ENCODE measurements at regions not wholly inside any gene's neighbourhood (a gene's known extent, or its start where the extent isn't known, plus 50 kb on each side); places are given as distances from the start of the nearest gene placed in this dataset.
"Not testable (repeated sequence)": the region's sequence is repeated elsewhere in the genome, so short reads cannot be mapped to it uniquely, and the experiment has no call there.

DNA sequence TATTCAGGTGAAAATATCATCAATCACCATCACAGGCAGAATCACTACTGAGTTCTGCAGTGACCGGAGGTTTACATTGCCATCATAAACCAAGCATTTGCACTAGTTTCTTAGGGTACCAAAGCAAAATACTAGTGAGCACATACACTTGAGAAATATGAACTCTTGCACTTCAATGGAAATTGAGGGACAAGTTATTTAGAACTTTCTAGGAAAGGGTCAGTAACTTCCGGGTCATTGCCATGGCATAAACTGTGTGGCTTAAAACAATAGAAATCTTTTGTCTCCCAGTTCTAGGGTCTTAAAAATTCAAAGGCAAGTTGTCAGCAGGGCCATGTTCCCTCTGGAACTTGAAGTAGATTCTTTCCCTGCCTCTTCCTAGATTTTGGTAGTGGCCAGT lies 197.5 kb downstream of the ZC3H11B start:
- no peak for DNase-seq (ENCODE audit: low spot score)
- intact Hi-C loops (cut with DNase I): no loop called here

DNA sequence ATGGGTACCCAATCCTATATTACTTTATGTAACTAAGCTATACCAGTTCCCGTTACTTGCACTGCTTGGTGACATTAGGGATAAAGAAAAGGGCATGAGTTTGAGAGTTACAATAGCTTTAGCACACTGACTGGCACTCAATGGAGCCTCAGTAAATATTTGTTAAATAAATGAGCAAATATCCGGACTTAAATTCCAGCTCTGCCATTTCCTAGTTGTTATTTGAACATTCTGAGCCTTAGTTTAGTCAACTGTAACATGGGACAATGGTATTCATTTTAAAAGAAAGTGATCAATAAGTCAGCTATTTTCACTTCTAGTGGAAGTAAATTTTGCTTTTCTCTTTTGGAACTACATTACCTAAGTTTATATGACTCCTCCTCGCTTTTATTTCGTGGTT lies 198.7 kb downstream of the ZC3H11B start:
- intact Hi-C loops (cut with DNase I): no loop called here
- DNase-seq (ENCODE audit: low spot score): no peak

DNA sequence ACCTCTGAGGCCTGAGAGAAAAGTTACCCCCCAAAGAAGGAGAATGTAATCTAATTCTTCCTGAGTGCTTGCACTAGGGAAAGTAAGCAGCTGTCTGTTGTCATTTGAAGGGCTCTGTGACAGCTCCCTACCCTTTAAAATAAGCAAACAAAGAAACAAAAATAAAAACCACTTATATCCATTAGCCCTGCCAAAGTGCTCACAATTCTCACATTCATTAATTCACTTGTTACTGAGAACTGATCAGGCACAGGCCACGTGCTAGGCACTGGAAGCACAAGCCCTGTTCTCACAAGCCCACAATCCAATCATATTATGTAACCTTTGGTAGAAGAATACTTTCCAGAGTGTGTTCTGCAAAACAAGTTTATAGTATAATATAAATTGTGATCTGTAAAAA lies 199.4 kb downstream of the ZC3H11B start:
- intact Hi-C loops (cut with DNase I): no loop called here
- no peak for DNase-seq (ENCODE audit: low spot score)

DNA sequence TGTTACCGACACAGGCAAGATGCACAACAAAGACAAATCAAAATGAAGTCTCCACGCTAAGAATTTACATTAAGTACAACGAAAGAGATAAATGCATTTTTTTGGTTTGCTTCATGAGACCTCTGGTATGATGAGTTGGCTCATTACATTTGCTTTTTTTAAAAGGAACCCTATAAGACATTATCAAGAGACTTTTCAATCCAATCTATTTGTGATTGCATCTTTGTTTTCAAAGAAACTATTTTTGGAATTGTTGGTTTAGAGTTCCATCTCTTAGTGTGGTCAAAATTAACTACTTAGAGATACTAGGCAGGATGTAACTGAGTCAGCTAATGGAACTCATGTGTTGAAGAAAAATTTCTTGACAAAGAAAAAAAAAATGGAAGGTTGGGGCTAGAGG lies 200.1 kb downstream of the ZC3H11B start:
- intact Hi-C loops (cut with DNase I): no loop called here
- DNase-seq (ENCODE audit: low spot score): no peak

DNA sequence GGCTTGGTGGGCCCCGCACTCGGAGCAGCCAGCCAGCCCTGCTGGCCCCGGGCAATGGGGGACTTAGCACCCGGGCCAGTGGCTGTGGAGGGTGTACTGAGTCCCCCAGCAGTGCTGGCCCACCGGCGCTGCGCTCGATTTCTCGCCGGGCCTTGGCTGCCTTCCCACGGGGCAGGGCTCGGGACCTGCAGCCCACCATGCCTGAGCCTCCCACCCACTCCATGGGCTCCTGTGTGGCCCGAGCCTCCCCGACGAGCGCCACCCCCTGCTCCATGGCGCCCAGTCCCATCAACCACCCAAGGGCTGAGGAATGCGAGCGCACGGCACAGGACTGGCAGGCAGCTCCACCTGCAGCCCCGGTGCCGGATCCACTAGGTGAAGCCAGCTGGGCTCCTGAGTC lies 202.2 kb downstream of the ZC3H11B start:
- DNase-seq (ENCODE audit: low spot score); intact Hi-C loops (cut with DNase I): not testable (repeated sequence)

DNA sequence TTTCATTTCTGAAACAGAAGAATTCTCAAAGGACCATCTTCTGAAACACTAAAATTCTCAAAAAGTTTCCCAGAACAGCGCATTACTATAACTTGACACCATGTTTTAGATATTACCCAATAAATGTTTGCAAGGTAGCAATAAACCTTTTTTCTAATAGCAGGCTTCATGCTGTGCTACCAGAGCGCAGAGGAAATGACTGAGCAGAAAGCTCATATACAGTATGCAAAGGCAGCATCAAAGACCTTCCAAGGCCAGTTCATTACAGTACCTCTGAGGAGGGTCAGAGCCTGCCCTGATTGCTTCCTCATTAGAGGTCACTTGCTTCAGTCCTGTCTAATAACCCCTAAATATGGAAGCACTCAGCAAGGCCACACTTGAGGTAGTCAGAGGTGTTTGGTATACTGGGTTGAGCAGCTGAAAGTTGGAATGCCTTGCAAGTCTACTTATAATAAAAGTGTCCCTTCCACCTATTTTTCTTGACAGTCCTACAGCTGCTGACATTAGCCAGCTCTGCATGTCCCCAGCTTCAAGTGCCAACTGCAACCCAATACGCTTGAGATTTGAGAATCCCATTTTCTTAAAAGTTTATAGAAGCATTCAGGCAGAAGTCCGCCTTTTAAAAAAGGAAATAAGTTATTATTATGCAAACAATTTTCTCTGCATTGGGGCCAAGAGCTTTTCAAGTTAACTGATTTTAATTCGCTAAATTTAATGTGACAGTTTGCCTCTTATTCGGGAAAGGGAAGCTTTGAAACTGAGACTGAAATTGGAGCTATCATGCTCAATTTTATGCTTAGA lies 207.2 kb downstream of the ZC3H11B start:
- intact Hi-C loops (cut with DNase I): no loop called here
- DNase-seq (ENCODE audit: low spot score): no peak

DNA sequence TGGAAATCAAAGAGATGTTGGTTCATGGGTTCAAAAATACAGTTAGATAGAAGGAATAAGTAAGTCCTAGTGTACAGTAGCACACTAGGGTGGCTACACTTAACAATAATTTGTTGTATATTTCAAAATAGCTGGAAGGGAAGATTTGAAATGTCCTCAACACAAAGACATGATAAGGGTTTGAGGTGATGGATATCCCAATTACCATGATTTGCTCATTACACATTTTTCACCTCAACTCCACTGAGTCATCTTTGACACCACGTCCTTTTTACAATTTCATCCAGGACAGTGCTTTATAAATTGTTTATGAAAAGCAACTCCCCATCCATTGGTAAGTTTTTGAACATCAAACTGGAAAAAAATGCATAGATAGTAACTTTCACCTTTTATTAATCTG lies 208.3 kb downstream of the ZC3H11B start:
- intact Hi-C loops (cut with DNase I): no loop called here
- DNase-seq (ENCODE audit: low spot score): no peak

DNA sequence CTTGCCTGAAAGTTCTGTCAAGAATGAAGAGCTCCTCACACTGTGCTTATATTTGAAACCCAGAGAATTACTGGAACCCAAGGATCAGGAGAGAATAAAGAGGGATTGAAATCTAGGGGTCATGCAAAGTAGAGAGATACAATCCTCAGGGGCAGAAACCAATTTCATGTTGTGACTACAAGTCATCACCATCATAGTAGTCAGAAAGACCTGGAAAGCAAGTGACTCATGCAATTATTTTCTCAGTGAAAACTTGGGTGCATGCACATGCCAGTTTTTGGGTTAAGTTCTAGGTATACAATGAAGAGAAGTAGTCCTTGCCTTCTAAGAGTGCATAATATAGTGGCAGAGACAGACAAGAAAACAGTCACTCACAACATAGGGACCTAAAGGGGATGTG lies 210.0 kb downstream of the ZC3H11B start:
- intact Hi-C loops (cut with DNase I): no loop called here
- no peak for DNase-seq (ENCODE audit: low spot score)

DNA sequence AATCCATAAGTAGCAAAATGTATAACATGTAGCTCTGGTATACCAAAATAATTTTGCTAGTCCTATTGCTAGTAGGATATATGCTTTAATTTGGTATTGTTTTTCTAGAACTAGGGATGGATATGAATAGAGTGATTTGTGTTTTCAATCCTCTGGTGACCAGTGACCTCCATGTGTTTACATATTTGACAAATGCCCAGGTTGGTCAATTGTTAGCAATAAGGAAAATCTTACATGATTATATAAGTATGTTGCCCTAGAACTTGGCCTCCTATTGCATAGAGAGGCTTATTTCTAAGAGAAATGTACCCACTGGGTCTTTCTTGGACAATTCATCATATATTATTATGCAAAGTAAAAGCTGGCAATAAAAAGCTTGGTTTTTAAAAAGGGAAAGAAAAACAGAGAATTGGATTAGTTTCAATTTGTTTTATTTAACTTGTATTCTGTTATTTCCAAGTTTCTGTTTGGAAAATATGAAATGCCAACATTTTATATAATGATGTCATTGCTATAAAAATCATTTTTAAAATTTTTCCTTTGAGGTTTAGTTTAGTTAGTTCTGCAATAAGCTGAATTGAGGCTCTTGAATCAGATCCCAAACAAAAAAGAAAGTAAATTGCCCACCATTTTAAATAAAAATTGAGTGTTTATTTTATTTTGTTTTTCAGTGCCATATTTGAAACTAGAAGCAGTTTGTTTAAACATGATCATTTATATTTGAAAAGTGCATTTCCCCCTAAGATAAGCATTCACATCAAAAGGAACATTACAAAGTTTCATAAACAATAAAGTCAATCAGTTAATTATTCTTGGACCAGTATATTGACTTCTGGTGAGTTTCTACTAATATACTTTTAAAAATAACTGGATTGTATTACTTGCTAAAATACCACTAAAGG lies 210.9 kb downstream of the ZC3H11B start:
- intact Hi-C loops (cut with DNase I): loop anchor here (2.0 kb wide), 1 partner anchor 19 kb away; no protein-coding TSS in a partner anchor

DNA sequence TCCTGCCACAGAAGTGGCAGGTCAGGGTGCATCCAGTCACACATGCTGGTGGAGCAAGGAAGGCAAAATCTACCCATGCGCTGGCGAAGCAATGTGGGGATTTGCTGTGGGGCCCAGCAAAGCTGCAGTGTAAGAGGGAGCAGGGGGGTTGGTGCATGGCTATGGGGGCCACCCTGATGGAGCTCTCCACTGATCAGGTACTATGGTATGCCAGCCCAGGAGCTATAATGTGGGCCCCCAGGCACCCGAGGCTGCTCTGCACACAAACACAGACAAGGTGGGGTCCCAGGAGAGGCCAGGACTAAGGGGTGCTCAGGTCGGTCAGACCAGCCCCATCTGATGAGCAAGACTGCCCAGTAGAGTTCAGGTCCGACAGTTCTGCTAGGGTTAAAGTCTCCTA lies 213.5 kb downstream of the ZC3H11B start:
- intact Hi-C loops (cut with DNase I): loop anchor here (5.0 kb wide), 1 partner anchor 263 kb away; no protein-coding TSS in a partner anchor
- no peak for DNase-seq (ENCODE audit: low spot score)

More for the DNA sequence above, 210.9 kb downstream of the ZC3H11B start:
- DNase-seq (ENCODE audit: low spot score): no peak

DNA sequence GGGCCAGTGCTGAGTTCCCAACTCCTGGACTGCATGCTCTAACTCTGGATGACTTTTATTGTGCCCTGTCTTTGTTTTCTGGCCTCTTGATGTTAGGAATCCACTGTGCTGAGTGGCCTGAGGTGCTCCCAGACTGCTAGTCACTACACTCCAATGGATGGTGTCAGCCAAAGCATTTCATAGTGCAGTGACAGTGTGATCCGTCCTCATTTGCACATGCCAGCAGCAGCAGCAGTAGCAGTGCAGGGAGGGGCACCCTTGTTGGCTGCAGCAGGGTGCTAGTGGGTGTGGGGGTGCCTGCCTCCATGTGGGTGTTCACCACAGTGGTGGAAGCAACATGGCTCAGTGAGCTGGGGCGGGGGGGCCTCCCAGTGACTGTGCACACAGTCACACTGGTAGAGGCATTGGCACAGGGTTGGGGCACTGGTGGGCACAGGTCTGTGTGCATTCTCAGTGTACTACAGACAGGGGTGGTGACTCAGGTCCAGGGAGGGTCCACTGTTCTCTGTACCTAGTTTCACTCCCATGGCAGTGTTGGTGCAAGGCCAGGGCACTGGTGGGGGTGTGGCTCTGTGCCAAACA lies 214.0 kb downstream of the ZC3H11B start:
- no peak for DNase-seq (ENCODE audit: low spot score)
- intact Hi-C loops (cut with DNase I): loop anchor here (5.0 kb wide), 1 partner anchor 263 kb away; no protein-coding TSS in a partner anchor

DNA sequence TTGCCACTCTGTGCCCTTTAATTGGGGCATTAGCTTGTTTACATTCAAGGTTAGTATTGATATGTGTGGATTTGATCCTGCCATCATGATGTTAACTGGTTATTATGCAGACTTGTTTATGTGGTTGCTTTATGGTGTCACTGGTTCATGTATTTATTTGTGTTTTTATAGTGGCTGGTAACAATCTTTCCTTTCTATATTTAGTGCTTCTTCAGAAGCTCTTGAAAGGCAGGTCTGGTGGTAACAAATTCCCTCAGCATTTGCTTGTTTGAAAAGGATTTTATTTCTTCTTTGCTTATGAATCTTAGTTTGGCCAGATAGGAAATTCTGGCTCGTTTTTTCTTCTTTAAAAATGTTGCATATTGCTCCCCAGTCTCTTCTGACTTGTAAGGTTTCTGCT lies 215.4 kb downstream of the ZC3H11B start:
- no peak for DNase-seq (ENCODE audit: low spot score)
- intact Hi-C loops (cut with DNase I): loop anchor here (5.0 kb wide), 1 partner anchor 265 kb away; no protein-coding TSS in a partner anchor

DNA sequence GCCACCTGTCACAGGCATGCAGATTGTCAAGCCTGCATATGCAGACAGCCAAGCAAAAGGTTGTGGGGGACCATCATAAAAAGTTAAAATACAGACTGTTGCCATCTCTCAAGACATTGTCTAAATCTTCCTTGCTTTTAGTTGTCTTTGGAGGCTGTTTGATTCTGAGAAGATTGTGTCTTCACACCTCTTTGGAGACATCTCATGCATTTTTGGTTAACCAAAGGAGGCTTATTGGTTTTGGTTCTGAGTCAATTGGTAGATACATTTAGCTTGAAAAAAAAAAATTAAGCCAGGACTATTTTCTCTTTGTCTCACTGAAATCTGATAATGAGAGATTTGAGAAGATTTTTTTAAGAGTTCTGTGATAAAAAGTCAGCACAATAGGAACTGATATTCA lies 217.6 kb downstream of the LYPLAL1 start:
- DNase-seq (ENCODE audit: low spot score): no peak
- intact Hi-C loops (cut with DNase I): no loop called here

DNA sequence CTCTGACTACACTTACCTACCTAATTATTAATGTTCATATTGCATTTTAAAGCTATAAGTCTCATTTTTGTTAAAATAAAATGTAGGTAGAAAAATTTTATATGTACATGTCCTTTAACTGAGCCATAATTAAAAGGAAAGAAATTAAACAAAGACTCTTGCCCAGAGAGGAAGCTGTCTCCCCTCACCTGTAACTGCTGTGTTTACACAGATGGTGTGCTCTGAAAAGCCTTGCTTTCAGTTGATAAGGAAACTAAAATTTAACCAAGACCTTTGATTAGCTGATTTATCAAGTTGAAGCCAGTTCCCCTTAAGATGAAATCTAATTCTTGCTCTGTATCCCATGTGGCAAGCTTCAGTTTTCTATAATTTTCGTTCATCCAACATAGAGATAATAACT lies 213.5 kb downstream of the LYPLAL1 start:
- no peak for DNase-seq (ENCODE audit: low spot score)
- intact Hi-C loops (cut with DNase I): loop anchor here (5.0 kb wide), 1 partner anchor 185 kb away; no protein-coding TSS in a partner anchor

DNA sequence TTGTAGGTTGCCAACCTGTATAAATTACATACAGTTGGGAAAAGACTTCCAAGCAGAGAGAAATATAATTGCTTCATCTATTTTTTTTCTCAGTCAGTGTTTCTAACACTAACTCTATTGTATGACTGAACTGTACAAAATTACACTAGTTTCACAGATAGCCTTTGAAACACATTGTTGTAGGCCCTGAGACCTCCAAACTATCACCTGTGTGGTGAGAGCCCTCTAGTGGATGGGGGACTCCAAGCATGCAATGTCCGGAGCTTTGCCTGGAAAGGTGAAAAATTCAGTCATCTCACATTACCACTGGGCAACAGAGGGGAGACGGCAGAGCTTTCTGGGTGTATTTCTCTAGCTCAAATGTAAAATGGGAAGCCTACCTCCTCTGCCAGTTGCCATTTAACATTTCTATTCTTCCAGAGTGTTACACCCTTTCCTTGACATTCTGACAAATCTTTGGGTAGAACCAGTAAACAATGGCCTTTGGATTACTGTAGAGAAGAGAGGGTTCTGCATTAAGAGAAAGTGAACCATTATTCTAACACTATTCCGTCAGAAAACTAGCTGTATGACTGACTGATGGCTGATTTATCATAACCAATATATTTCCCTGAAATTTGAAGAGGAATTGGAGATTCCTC lies 212.2 kb downstream of the LYPLAL1 start:
- intact Hi-C loops (cut with DNase I): loop anchor here (5.0 kb wide), 1 partner anchor 184 kb away; no protein-coding TSS in a partner anchor
- no peak for DNase-seq (ENCODE audit: low spot score)

DNA sequence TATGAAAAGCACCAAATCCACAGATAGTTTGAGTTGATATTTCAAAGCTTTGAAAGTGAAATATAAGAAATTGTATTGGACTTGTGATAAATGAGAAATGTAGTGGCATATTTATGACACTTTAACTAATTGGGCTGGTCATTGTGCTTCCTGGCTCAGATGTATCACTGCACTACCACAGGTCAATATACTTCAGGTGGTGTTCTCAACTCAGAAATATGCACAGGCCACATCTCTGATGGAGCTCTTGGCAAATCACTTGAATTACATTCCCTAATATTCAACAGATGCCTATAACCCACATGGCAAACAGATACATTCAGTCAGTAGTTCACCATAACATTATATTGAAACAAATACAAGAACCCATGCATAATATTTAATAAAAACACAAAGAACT lies 209.6 kb downstream of the LYPLAL1 start:
- intact Hi-C loops (cut with DNase I): no loop called here
- DNase-seq (ENCODE audit: low spot score): no peak

DNA sequence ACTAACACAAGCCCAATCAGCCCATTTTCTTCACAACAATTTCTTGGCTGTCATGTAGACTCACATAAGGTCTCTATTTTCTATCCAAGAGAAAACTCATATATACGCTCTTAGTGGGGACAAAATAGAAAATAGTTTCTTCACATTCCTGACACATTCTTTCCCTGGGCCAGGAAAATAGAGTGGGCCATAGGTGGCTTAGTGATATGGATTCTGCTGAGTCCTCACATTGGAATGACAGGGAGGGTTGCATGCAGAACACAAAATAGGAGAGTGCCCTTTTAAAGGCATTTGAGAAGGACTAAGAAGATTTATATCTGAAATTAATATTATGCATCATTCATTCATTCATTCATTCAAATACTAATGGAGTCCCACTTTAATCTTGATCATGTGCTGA lies 207.7 kb downstream of the LYPLAL1 start:
- DNase-seq (ENCODE audit: low spot score): no peak
- intact Hi-C loops (cut with DNase I): no loop called here

DNA sequence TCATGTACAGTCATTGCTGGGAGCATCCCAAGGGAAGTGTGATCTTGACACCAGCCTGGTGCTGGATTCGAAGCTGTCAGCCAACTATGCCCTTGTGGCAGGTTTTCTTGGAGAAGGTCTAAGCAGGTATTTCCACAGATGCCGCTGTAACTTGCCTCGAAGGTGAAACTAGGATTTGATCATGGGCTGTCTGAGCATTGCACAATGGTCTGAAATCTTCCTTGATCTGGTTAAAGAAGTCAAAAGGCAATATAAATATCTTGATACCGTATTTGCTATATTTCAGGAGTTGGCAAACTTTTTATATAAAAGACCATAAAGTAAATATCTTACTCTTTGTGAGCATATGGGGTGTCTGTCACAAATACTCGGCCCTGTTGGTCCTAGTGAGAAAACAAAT lies 206.8 kb downstream of the LYPLAL1 start:
- no peak for DNase-seq (ENCODE audit: low spot score)
- intact Hi-C loops (cut with DNase I): no loop called here

DNA sequence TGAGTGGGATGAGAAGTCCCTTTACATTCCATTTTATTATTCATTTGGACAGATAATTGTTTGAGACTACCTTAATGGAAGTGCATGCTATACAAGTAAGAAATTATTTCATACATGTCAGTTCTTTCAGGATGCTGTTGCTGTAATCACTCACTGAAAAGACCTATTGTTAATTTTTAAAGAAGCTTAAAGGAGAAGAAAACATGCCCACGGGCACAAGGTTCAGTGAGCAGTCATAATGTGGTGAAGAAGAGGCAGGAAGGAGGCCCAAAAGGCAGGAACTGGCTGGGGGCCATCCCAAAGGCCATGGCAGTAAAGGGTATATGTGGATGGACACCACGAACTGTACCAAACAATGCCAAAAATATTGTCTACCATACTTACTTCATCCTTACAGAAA lies 206.0 kb downstream of the LYPLAL1 start:
- DNase-seq (ENCODE audit: low spot score): no peak
- intact Hi-C loops (cut with DNase I): no loop called here

DNA sequence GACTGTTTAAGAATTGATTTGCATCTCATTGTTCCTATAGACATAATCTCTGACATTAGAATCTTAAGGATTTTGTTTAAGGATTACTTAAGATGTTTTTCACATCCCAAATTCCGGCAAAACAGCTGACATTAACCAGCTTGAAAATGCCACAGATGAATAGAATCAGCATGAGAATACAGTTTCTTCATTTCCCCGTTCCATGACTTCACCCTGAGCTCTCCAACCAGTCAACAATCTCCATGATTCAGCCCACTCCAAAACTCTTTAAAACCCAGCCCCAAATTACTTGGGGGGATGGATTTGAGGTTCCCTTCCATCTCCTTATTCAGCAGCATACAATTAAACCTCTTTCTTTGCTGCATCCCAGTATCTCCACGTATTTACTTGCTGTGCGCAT lies 201.0 kb downstream of the LYPLAL1 start:
- no peak for DNase-seq (ENCODE audit: low spot score)
- intact Hi-C loops (cut with DNase I): no loop called here

All from cardiac septum (tissue), 1 donor.